MCF 10A (cell line): ENCODE measurements at regions not wholly inside any gene's neighbourhood (a gene's known extent, or its start where the extent isn't known, plus 50 kb on each side); places are given as distances from the start of the nearest gene placed in this dataset.
A peak's percentile ranks its signal among the peaks of the same experiment; 100 is the strongest.

Experiments
- BruUV-seq: library from RNA; stranded (reverse); fragments of 400-500 nt; replicated peaks from 2 replicates; lab custom pipeline; 2021; lab: Mats Ljungman, UMichigan
- CTCF ChIA-PET: fragments of 300-600 bp; sonication (Branson Sonifier 250); formaldehyde crosslinking; extraction: SDS; loops from one replicate; lab custom pipeline; 2021; ENCODE audit warnings: antibody characterized with exemption, inconsistent platforms; lab: Yijun Ruan, JAX
- POLR2A ChIA-PET: fragments of 300-600, 350-650 bp; sonication (Branson Sonifier 250); formaldehyde crosslinking; extraction: SDS; loops from one replicate; lab custom pipeline; 2020; ENCODE audit warnings: antibody characterized with exemption, inconsistent platforms; lab: Yijun Ruan, JAX
- DNase-seq: peaks from one replicate; pipeline ENCODE4 v3.0.0-alpha.2; 2018; ENCODE audit not compliant: unreplicated experiment
- H3K27ac Mint-ChIP-seq: one replicate; pipeline ENCODE4 v1.8.0; 2022; ENCODE audit warnings: mild to moderate bottlenecking, low read depth, mixed read lengths; ENCODE audit not compliant: unreplicated experiment
- H3K27me3 Mint-ChIP-seq: one replicate; pipeline ENCODE4 v1.8.0; 2022; ENCODE audit warnings: mixed read lengths; ENCODE audit not compliant: insufficient read depth, unreplicated experiment
- H3K36me3 Mint-ChIP-seq: one replicate; pipeline ENCODE4 v1.8.0; 2022; ENCODE audit warnings: mild to moderate bottlenecking, moderate library complexity, mixed read lengths; ENCODE audit not compliant: insufficient read depth, unreplicated experiment
- H3K4me1 Mint-ChIP-seq: one replicate; pipeline ENCODE4 v1.8.0; 2022; ENCODE audit warnings: mixed read lengths; ENCODE audit not compliant: insufficient read depth, unreplicated experiment
- H3K4me3 Mint-ChIP-seq: one replicate; pipeline ENCODE4 v1.8.0; 2022; ENCODE audit warnings: mild to moderate bottlenecking, moderate library complexity, mixed read lengths; ENCODE audit not compliant: unreplicated experiment
- H3K9me3 Mint-ChIP-seq: one replicate; pipeline ENCODE4 v1.8.0; 2022; ENCODE audit warnings: mixed read lengths; ENCODE audit not compliant: unreplicated experiment
- intact Hi-C: fragments of 100-400 bp; cut with micrococcal nuclease; formaldehyde crosslinking; loops from 2 replicates; pipeline ENCODE4 v1.14.1; 2022
- TF ChIP-seq, protein P1 (sequence below): fragments of 200-600 bp; IDR thresholded peaks from one replicate; pipeline ENCODE4 v1.8.0; 2022; ENCODE audit warnings: antibody characterized with exemption, mild to moderate bottlenecking; ENCODE audit not compliant: unreplicated experiment

DNA sequence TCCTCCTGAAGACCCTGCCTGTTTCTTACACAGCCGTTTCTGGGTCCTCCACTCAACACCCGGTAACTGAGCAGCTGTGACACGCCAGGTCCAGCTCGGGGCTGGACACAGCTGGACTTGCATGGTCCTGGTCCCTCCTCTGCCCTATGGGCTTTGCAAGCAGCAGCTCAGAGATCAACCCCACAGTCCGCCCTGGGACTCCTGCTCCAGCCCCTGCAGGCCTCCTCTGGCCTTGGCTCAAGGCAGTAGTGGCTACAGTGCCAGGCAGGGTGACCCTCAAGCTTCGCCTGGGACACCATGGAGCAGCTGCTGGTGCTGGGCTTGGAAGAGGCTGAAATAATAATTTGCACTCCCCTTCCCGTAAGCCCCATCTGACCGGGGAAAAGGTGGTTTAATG is 66.1 kb upstream of the OLFM1 start:
- Mint-ChIP-seq H3K27ac (no peak overlapping the region), H3K36me3 (no peaks in the 10 kb centered on the region), H3K27me3 (peaks cover 58% of the 10 kb centered on the region), H3K9me3 (no peaks in the 10 kb centered on the region), H3K4me3 (no peak overlapping the region), H3K4me1 (peaks cover 13% of the 10 kb centered on the region)
- DNase-seq, result no peak
- POLR2A ChIA-PET, result no interaction called here
- intact Hi-C loops, result loop anchor here (10.0 kb wide), 1 partner anchor 247 kb away; no protein-coding TSS in a partner anchor
- BruUV-seq, result no TSS peak
- CTCF ChIA-PET, result no interaction called here
- TF ChIP-seq, protein P1, sequence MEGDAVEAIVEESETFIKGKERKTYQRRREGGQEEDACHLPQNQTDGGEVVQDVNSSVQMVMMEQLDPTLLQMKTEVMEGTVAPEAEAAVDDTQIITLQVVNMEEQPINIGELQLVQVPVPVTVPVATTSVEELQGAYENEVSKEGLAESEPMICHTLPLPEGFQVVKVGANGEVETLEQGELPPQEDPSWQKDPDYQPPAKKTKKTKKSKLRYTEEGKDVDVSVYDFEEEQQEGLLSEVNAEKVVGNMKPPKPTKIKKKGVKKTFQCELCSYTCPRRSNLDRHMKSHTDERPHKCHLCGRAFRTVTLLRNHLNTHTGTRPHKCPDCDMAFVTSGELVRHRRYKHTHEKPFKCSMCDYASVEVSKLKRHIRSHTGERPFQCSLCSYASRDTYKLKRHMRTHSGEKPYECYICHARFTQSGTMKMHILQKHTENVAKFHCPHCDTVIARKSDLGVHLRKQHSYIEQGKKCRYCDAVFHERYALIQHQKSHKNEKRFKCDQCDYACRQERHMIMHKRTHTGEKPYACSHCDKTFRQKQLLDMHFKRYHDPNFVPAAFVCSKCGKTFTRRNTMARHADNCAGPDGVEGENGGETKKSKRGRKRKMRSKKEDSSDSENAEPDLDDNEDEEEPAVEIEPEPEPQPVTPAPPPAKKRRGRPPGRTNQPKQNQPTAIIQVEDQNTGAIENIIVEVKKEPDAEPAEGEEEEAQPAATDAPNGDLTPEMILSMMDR, result no peak

DNA sequence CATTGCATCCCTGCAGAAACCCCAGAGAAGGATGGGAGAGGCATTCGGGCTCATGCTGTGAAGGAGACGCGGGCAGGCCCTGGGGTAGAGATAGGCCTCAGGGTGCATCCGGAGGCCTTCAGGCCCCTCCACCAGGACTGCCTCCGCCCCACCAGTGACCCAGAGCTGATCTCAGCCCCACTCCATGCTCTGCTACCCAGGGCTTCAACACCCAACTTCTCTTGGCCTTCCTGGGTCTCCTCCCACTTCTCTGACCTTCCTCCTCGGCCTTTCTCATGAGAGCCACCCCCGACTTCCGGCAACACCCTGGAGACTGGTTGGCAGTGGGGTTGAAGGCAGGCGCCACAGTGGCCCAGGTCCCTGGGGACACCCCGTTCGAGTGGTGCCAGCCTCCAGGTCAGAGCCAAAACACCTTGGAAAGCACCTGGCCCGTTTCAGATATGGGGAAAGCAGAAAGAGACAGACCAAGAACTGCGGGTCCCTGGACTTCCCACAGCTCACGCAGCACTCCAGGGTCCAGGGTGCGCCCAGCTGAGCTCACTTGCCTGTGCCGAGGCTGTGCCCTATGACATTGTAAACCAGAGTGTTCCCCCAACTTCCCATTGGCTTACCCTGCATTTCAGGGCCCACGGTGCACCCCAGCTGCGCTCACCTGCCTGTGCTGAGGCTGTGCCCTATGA is 65.1 kb upstream of the OLFM1 start:
- ChIA-PET POLR2A (interaction anchor here (1.1 kb wide), 1 partner anchor 21 kb away, joined by 3 read pairs; no protein-coding TSS in a partner anchor), CTCF (interaction anchor here (0.6 kb wide), 1 partner anchor 67 kb away, joined by 3 read pairs; no protein-coding TSS in a partner anchor)
- TF ChIP-seq, protein P1, result no peak
- DNase-seq, result no peak
- Mint-ChIP-seq H3K4me3 (peak overlapping the region; percentile 38), H3K36me3 (peaks cover 5% of the 10 kb centered on the region), H3K9me3 (peaks cover 7% of the 10 kb centered on the region), H3K4me1 (peaks cover 13% of the 10 kb centered on the region), H3K27me3 (peaks cover 60% of the 10 kb centered on the region), H3K27ac (no peak overlapping the region)
- BruUV-seq, result no TSS peak
- intact Hi-C loops, result loop anchor here (10.0 kb wide), 1 partner anchor 248 kb away; no protein-coding TSS in a partner anchor

DNA sequence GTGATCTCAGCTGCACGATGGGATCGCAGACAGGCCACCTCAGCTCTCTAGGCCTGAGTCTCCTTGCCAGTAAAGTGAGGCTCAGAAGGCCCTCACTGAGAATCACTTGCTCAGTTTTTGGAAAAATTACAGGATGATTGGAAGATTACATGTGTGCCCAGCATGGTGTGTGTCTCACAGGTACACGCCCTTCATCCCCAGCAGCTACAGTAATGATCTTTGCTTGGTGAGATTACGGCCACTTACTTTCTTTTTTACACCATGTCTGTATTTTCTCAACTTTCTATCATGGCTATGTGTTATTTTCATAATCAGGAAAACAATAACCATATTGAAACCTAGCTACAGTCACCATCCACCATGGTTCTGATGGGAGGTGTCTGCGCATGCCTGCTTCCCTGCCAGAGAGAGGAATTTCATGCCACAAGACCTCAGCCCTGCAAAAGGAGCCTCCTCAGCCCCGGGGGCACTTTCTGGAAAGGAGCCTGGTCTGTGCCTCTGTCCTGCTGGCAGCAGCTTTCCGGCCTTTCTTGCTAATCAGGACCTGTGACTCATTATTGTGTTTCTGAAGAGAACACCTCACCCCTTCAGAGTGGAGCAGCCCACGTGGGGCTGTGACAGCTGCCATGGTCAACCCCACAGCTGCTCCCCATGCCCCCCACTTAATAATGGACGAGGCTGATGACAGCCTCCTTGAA is 64.2 kb upstream of the OLFM1 start:
- peaks cover 5% of the 10 kb centered on the region for H3K36me3 Mint-ChIP-seq
- DNase-seq, result peak; percentile 84
- intact Hi-C loops, result loop anchor here (10.0 kb wide), 1 partner anchor 248 kb away; no protein-coding TSS in a partner anchor
- H3K27me3 Mint-ChIP-seq, result peaks cover 52% of the 10 kb centered on the region
- H3K4me3 Mint-ChIP-seq, result peak overlapping the region; percentile 38
- ChIA-PET CTCF (interaction anchor here (0.6 kb wide), 1 partner anchor 66 kb away, joined by 3 read pairs; no protein-coding TSS in a partner anchor), POLR2A (interaction anchor here (1.1 kb wide), 1 partner anchor 22 kb away, joined by 3 read pairs; no protein-coding TSS in a partner anchor)
- H3K27ac Mint-ChIP-seq, result peak overlapping the region; percentile 46
- no TSS peak for BruUV-seq
- TF ChIP-seq, protein P1, result no peak
- peaks cover 9% of the 10 kb centered on the region for H3K9me3 Mint-ChIP-seq
- peaks cover 13% of the 10 kb centered on the region for H3K4me1 Mint-ChIP-seq
